CD8-positive, alpha-beta memory T cell (primary cell): ENCODE measurements at regions not wholly inside any gene's neighbourhood (a gene's known extent, or its start where the extent isn't known, plus 50 kb on each side); places are given as distances from the start of the nearest gene placed in this dataset.

ENCODE experiments used
- CTCF ChIA-PET: fragments of 350-600 bp; sonication (Branson Sonifier 250); formaldehyde crosslinking; loops from one replicate; lab custom pipeline; 2021; ENCODE audit warnings: antibody characterized with exemption; lab: Charles Lee
- POLR2A ChIA-PET: fragments of 350-600 bp; sonication (Branson Sonifier 250); formaldehyde crosslinking; loops from one replicate; lab custom pipeline; 2021; ENCODE audit warnings: antibody characterized with exemption; lab: Charles Lee
- DNase-seq, 5 donors: peaks; one replicate each; pipeline versions ENCODE4 v3.0.0 to v3.0.0-alpha.2; 2020 to 2022; ENCODE audit warnings: mixed read lengths in 1 of 5
- H3K27ac ChIP-seq: one replicate; pipeline ENCODE4 v1.7.0; 2013; ENCODE audit warnings: low read depth, mild to moderate bottlenecking, low read length, moderate library complexity
- H3K27me3 ChIP-seq: 2 replicates; pipeline ENCODE4 v1.7.0; 2013; ENCODE audit warnings: low read length, mild to moderate bottlenecking; ENCODE audit not compliant: insufficient read depth, poor library complexity, severe bottlenecking
- H3K36me3 ChIP-seq: 2 replicates; pipeline ENCODE4 v1.7.0; 2013; ENCODE audit warnings: mild to moderate bottlenecking, low read length, moderate library complexity; ENCODE audit not compliant: insufficient read depth
- H3K4me1 ChIP-seq: 2 replicates; pipeline ENCODE4 v1.7.0; 2013; ENCODE audit warnings: mild to moderate bottlenecking, low read length, moderate library complexity; ENCODE audit not compliant: insufficient read depth
- H3K4me3 ChIP-seq: 2 replicates; pipeline ENCODE4 v1.7.0; 2013; ENCODE audit warnings: mild to moderate bottlenecking, low read length
- H3K9me3 ChIP-seq: 2 replicates; pipeline ENCODE4 v1.7.0; 2013; ENCODE audit warnings: mild to moderate bottlenecking, low read length
- H3K27ac Mint-ChIP-seq, 8 donors: one replicate each; pipeline ENCODE4 v1.8.0; 2020 to 2021; ENCODE audit warnings: mixed read lengths in 8 of 8, mild to moderate bottlenecking in 6 of 8, inconsistent platforms in 3 of 8, moderate library complexity in 3 of 8
- H3K27me3 Mint-ChIP-seq, 2 donors: one replicate each; pipeline ENCODE4 v1.8.0; 2020 to 2021; ENCODE audit warnings: mixed read lengths in 2 of 2, mild to moderate bottlenecking in 1 of 2, moderate library complexity in 1 of 2
- H3K36me3 Mint-ChIP-seq, 3 donors: one replicate each; pipeline ENCODE4 v1.8.0; 2020 to 2021; ENCODE audit warnings: mixed read lengths in 3 of 3, inconsistent platforms in 1 of 3, mild to moderate bottlenecking in 1 of 3
- H3K4me1 Mint-ChIP-seq, 3 donors: one replicate each; pipeline ENCODE4 v1.8.0; 2020 to 2021; ENCODE audit warnings: mixed read lengths in 3 of 3, inconsistent platforms in 1 of 3, mild to moderate bottlenecking in 1 of 3
- H3K4me3 Mint-ChIP-seq, 7 donors: one replicate each; pipeline ENCODE4 v1.8.0; 2020 to 2021; ENCODE audit warnings: mixed read lengths in 7 of 7, mild to moderate bottlenecking in 6 of 7, moderate library complexity in 4 of 7, inconsistent platforms in 2 of 7
- H3K9me3 Mint-ChIP-seq, 5 donors: one replicate each; pipeline ENCODE4 v1.8.0; 2020 to 2022; ENCODE audit warnings: mixed read lengths in 5 of 5, mild to moderate bottlenecking in 3 of 5, moderate library complexity in 2 of 5, inconsistent platforms in 1 of 5

GRCh38 chr21:24097181-24097580 is 1510.1 kb downstream of the MRPL39 start:
- H3K36me3 ChIP-seq: no peaks in the 10 kb centered on the region
- H3K4me3 Mint-ChIP-seq: no peak overlapping the region
- H3K27ac Mint-ChIP-seq: no peak overlapping the region
- H3K9me3 Mint-ChIP-seq: peaks cover 0 to 12% (median 3%) of the 10 kb centered on the region in 5 donors
- H3K4me1 ChIP-seq: no peaks in the 10 kb centered on the region
- H3K4me1 Mint-ChIP-seq: no peaks in the 10 kb centered on the region
- no peak for DNase-seq
- no peak overlapping the region for H3K27ac ChIP-seq
- no peaks in the 10 kb centered on the region for H3K27me3 Mint-ChIP-seq
- POLR2A ChIA-PET: no interaction called here
- H3K9me3 ChIP-seq: no peaks in the 10 kb centered on the region
- H3K4me3 ChIP-seq: no peak overlapping the region
- H3K27me3 ChIP-seq: no peaks in the 10 kb centered on the region
- no peaks in the 10 kb centered on the region for H3K36me3 Mint-ChIP-seq
- CTCF ChIA-PET: no interaction called here

GRCh38 chr21:24096651-24097050 is 1510.6 kb downstream of the MRPL39 start:
- ChIA-PET CTCF (no interaction called here), POLR2A (no interaction called here)
- Mint-ChIP-seq H3K9me3 (peaks cover 0 to 16% (median 3%) of the 10 kb centered on the region in 5 donors), H3K36me3 (no peaks in the 10 kb centered on the region), H3K4me3 (no peak overlapping the region), H3K4me1 (no peaks in the 10 kb centered on the region), H3K27ac (no peak overlapping the region), H3K27me3 (no peaks in the 10 kb centered on the region)
- Histone ChIP-seq H3K27me3 (no peaks in the 10 kb centered on the region), H3K4me1 (no peaks in the 10 kb centered on the region), H3K27ac (no peak overlapping the region), H3K36me3 (no peaks in the 10 kb centered on the region), H3K4me3 (no peak overlapping the region), H3K9me3 (no peaks in the 10 kb centered on the region)
- DNase-seq: no peak

GRCh38 chr21:24093032-24093431 is 1514.2 kb downstream of the MRPL39 start:
- no peak overlapping the region for H3K4me3 ChIP-seq
- Mint-ChIP-seq H3K27me3 (no peaks in the 10 kb centered on the region), H3K36me3 (no peaks in the 10 kb centered on the region), H3K27ac (no peak overlapping the region), H3K4me3 (no peak overlapping the region), H3K9me3 (peaks cover 0 to 22% (median 3%) of the 10 kb centered on the region in 5 donors), H3K4me1 (no peaks in the 10 kb centered on the region)
- no peak for DNase-seq
- ChIA-PET POLR2A (no interaction called here), CTCF (no interaction called here)
- H3K4me1 ChIP-seq: no peaks in the 10 kb centered on the region
- H3K9me3 ChIP-seq: no peaks in the 10 kb centered on the region
- no peak overlapping the region for H3K27ac ChIP-seq
- no peaks in the 10 kb centered on the region for H3K27me3 ChIP-seq
- no peaks in the 10 kb centered on the region for H3K36me3 ChIP-seq

- Histone ChIP-seq H3K27ac (no peak overlapping the region), H3K9me3 (no peaks in the 10 kb centered on the region), H3K27me3 (no peaks in the 10 kb centered on the region), H3K4me1 (no peaks in the 10 kb centered on the region), H3K4me3 (no peak overlapping the region), H3K36me3 (no peaks in the 10 kb centered on the region)
- no peaks in the 10 kb centered on the region for H3K4me1 Mint-ChIP-seq
- CTCF ChIA-PET: no interaction called here
- no peaks in the 10 kb centered on the region for H3K36me3 Mint-ChIP-seq
- peaks cover 0 to 10% (median 4%) of the 10 kb centered on the region in 5 donors for H3K9me3 Mint-ChIP-seq
- H3K4me3 Mint-ChIP-seq: no peak overlapping the region
- no peaks in the 10 kb centered on the region for H3K27me3 Mint-ChIP-seq
- DNase-seq: peak in 1 of 5 donors; percentile 4
- no peak overlapping the region for H3K27ac Mint-ChIP-seq
- POLR2A ChIA-PET: no interaction called here
These were observed 1531.1 kb downstream of the MRPL39 start for GRCh38 chr21:24076179-24076578.

- POLR2A ChIA-PET: no interaction called here
- DNase-seq: no peak
- Histone ChIP-seq H3K27ac (no peak overlapping the region), H3K36me3 (no peaks in the 10 kb centered on the region), H3K27me3 (no peaks in the 10 kb centered on the region), H3K9me3 (no peaks in the 10 kb centered on the region), H3K4me3 (no peak overlapping the region), H3K4me1 (no peaks in the 10 kb centered on the region)
- Mint-ChIP-seq H3K4me1 (peaks cover 0 to 3% (median 0%) of the 10 kb centered on the region in 3 donors), H3K4me3 (no peak overlapping the region), H3K27ac (no peak overlapping the region), H3K9me3 (peaks cover 0 to 2% (median 0%) of the 10 kb centered on the region in 5 donors), H3K36me3 (no peaks in the 10 kb centered on the region), H3K27me3 (no peaks in the 10 kb centered on the region)
- CTCF ChIA-PET: no interaction called here
These were observed 1551.6 kb downstream of the MRPL39 start for GRCh38 chr21:24055696-24056095.

- no peaks in the 10 kb centered on the region for H3K27me3 Mint-ChIP-seq
These were observed 1557.0 kb downstream of the MRPL39 start for GRCh38 chr21:24050231-24050630.

GRCh38 chr21:24046829-24047443 is 1560.3 kb downstream of the MRPL39 start:
- CTCF ChIA-PET: no interaction called here
- Mint-ChIP-seq H3K4me3 (no peak overlapping the region), H3K27me3 (no peaks in the 10 kb centered on the region), H3K4me1 (peaks cover 0 to 8% (median 7%) of the 10 kb centered on the region in 3 donors), H3K36me3 (no peaks in the 10 kb centered on the region), H3K27ac (no peak overlapping the region), H3K9me3 (no peaks in the 10 kb centered on the region)
- H3K27ac ChIP-seq: no peak overlapping the region
- DNase-seq: peak in 1 of 5 donors; percentile 19
- H3K4me1 ChIP-seq: peaks cover 6% of the 10 kb centered on the region
- no peak overlapping the region for H3K4me3 ChIP-seq
- H3K9me3 ChIP-seq: no peaks in the 10 kb centered on the region
- no peaks in the 10 kb centered on the region for H3K27me3 ChIP-seq
- POLR2A ChIA-PET: no interaction called here
- H3K36me3 ChIP-seq: no peaks in the 10 kb centered on the region

More at GRCh38 chr21:24050231-24050630, 1557.0 kb downstream of the MRPL39 start:
- no peak for DNase-seq
- Histone ChIP-seq H3K4me1 (peaks cover 6% of the 10 kb centered on the region), H3K9me3 (no peaks in the 10 kb centered on the region), H3K4me3 (no peak overlapping the region), H3K27ac (no peak overlapping the region), H3K27me3 (no peaks in the 10 kb centered on the region), H3K36me3 (no peaks in the 10 kb centered on the region)
- H3K4me1 Mint-ChIP-seq: peaks cover 0 to 8% (median 7%) of the 10 kb centered on the region in 3 donors
- no peak overlapping the region for H3K4me3 Mint-ChIP-seq
- no peaks in the 10 kb centered on the region for H3K36me3 Mint-ChIP-seq
- H3K9me3 Mint-ChIP-seq: no peaks in the 10 kb centered on the region
- ChIA-PET POLR2A (no interaction called here), CTCF (interaction anchor here (0.6 kb wide), 1 partner anchor 416 kb away, joined by 3 read pairs; no protein-coding TSS in a partner anchor)
- no peak overlapping the region for H3K27ac Mint-ChIP-seq

GRCh38 chr21:24045775-24046215 is 1561.5 kb downstream of the MRPL39 start:
- ChIA-PET POLR2A (no interaction called here), CTCF (no interaction called here)
- no peak for DNase-seq
- Mint-ChIP-seq H3K27ac (no peak overlapping the region), H3K9me3 (no peaks in the 10 kb centered on the region), H3K36me3 (no peaks in the 10 kb centered on the region), H3K4me3 (peak overlapping the region in 1 of 7 donors; percentile 48), H3K27me3 (no peaks in the 10 kb centered on the region), H3K4me1 (peaks cover 0 to 7% (median 5%) of the 10 kb centered on the region in 3 donors)
- Histone ChIP-seq H3K4me1 (peaks cover 6% of the 10 kb centered on the region), H3K36me3 (no peaks in the 10 kb centered on the region), H3K27me3 (no peaks in the 10 kb centered on the region), H3K9me3 (no peaks in the 10 kb centered on the region), H3K27ac (no peak overlapping the region), H3K4me3 (no peak overlapping the region)
